Stromal cell of bone marrow (primary cell): ENCODE measurements at regions not wholly inside any gene's neighbourhood (a gene's known extent, or its start where the extent isn't known, plus 50 kb on each side); places are given as distances from the start of the nearest gene placed in this dataset.

Experiments
- DNase-seq: peaks from one replicate; pipeline ENCODE4 v3.0.0-alpha.2; 2012; ENCODE audit warnings: low read depth

GRCh38 chr6:75546381-75546780 lies 52.8 kb upstream of the FILIP1 start:
- peak; percentile 20 for DNase-seq

- no peak for DNase-seq
These were observed 51.0 kb upstream of the SENP6 start for GRCh38 chr6:75550544-75551167.

- DNase-seq: no peak
These were observed 50.2 kb upstream of the SENP6 start for GRCh38 chr6:75551367-75551952.
